COR-L47 (cell line): ENCODE measurements at regions not wholly inside any gene's neighbourhood (a gene's known extent, or its start where the extent isn't known, plus 50 kb on each side); places are given as distances from the start of the nearest gene placed in this dataset.

Experiments
- DNase-seq: peaks from one replicate; lab custom pipeline; 2025; lab: John Stamatoyannopoulos, UW

DNA sequence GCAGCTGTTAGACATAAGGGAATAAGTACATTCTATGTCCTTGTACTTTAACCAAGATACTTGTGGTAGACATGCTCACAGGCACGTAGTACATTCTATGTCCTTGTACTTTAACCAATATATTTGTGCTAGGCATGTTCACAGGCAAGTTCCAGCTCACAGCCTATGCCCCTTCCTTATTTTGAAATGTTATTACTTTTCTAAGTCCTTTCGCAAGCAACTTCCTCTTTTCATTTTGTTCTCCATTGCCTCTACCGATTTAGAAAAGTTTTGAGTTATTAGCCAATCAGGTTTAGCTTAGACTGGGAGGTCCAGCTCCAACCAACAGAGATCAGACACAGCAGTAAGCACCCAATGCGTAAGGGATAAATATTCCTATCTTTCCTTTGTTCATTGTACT is 60.1 kb upstream of the NUDT7 start:
- DNase-seq = no peak

GRCh38 chr16:77663711-77664110 is 58.6 kb upstream of the NUDT7 start:
- DNase-seq = no peak

GRCh38 chr16:77666771-77667170 is 55.5 kb upstream of the NUDT7 start:
- DNase-seq = no peak

DNA sequence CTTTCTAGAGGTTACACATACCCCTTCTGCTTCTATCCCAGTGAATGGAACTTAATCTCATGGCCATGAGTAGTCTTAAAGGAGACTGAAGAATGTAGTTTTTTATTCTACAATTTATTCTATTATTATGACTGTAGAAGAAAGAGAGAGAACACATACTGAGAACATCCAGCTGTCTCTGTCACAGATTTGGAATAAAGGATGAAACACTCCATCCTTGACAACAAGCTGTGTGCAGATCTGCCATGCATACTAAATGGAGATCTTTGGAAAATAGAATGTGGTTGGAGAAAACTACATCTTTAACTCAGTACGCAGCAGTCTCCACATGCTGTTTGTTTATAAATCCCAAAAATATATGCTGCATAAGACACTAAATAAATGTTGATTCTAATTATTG is 54.1 kb upstream of the NUDT7 start:
- DNase-seq = no peak

DNA sequence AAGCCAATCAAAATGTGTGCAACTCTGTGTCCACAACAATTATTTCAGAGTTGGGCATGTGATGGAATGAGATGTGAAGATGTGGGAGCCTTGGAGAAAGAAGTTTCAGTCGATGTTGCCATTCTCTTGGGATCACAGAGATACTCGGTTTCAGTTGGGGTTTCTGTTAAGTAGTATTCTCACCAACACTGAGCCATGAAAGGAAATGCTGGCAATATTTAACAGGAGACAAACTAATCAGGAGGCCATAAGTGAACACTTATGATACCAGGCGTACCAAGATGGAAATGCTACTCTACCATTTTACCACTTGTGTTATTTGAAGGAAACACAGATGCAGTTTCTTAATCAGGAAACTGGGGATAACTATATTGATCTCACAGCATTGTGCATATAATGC is 53.3 kb upstream of the NUDT7 start:
- no peak for DNase-seq
